ENCODE measurements at regions not wholly inside any gene's neighbourhood (a gene's known extent, or its start where the extent isn't known, plus 50 kb on each side); places are given as distances from the start of the nearest gene placed in this dataset.
A peak's percentile ranks its signal among the peaks of the same experiment; 100 is the strongest.
"Not testable (repeated sequence)": the region's sequence is repeated elsewhere in the genome, so short reads cannot be mapped to it uniquely, and the experiment has no call there.

GRCh38 chr13:73335210-73335609 lies 276.4 kb downstream of the KLF5 start:
- DNase-seq (ENCODE audit: low spot score) = peak; percentile 26

- no peak for DNase-seq (ENCODE audit: low spot score)
Observed at GRCh38 chr13:73334445-73334844, 275.6 kb downstream of the KLF5 start.

- no peak for DNase-seq (ENCODE audit: low spot score)
Observed at GRCh38 chr13:73331556-73331955, 272.8 kb downstream of the KLF5 start.

- no peak for DNase-seq (ENCODE audit: low spot score)
Observed at GRCh38 chr13:73329355-73329754, 270.6 kb downstream of the KLF5 start.

DNA sequence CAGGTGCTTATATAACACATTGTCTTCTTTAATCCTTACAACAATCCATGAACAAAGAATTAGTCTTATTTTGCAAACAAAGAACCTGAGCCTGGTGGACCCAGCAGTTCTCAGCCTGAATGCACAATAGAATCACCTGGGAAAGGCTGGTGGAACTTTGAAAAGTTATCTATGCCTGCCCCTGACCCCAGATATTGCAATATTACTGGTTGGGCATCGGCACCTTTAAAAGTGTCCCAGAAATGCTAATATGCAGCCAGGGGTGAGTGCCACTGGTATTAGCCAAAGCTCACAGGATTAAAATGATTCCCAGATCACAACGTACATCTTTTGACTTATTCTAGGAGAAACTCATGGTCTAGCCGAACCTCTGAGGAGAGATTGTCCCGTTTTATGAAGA lies 268.8 kb downstream of the KLF5 start:
- DNase-seq (ENCODE audit: low spot score) = no peak

- no peak for DNase-seq (ENCODE audit: low spot score)
Observed at GRCh38 chr13:73325723-73326558, 267.1 kb downstream of the KLF5 start.

DNA sequence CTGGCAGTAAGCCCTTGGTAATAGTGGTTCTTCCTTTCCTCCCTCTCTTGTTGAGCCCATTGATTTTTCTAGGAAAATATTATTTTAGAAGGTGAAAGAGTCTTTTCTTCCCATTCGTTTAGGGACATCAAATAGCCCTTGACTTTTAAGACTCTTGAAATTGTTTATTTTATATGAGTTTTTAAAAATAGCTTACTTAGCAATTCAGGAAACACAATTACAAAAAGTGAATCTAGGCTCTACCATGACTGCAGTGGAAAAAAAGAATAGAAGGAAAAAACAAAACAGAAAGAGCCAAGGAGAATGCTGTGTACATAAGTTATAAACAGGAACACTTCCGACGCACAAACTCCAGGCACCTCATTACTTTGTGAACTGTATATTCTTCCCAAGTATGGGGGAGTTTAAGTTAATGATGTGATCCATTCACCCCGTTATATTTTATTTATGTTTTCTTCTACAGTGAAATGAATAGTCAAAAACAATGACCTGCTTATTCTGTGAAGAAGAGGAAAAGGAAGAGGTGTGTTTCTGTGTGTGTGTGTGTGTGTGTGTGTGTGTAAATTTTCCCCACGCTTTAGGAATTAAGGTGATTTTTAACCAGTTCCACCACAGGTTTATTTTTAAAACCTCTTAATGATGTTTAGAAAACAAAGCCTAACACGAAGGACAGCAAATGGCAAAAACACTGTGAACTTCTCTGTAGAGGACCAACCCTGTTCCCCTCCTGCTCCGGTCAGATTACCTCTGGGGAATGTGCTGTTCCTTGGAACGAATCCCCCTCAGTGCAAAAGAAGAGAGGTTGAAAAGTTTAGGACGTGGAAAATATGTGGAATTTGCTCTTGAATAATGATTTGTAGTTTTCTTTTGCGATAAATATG lies 266.3 kb downstream of the KLF5 start:
- DNase-seq (ENCODE audit: low spot score) = no peak

GRCh38 chr13:73323615-73324014 lies 264.8 kb downstream of the KLF5 start:
- DNase-seq (ENCODE audit: low spot score) = no peak

DNA sequence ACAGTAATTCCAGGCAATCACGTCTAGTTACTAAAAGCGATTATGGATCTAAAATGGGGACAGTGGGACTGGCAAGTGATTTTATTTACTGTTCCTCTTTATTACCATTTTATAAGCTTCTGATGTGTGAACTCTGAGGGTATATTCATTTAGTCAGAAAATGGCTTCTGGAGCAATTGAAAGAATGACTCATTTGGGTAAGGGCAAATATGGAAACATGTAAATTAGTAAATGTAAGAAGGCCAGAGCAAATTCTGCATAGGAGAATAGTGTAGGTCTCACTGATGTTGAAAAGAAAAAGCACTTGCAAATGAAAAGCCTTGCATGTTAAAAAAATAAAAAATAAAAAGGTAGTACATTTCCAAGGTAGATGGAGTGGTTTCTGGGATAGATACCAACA lies 262.2 kb downstream of the KLF5 start:
- DNase-seq (ENCODE audit: low spot score) = no peak

GRCh38 chr13:73317140-73317539 lies 258.3 kb downstream of the KLF5 start:
- DNase-seq (ENCODE audit: low spot score) = no peak

- DNase-seq (ENCODE audit: low spot score) = no peak
Observed at GRCh38 chr13:73310366-73310765, 251.6 kb downstream of the KLF5 start.

- no peak for DNase-seq (ENCODE audit: low spot score)
Observed at GRCh38 chr13:73307481-73307880, 248.7 kb downstream of the KLF5 start.

DNA sequence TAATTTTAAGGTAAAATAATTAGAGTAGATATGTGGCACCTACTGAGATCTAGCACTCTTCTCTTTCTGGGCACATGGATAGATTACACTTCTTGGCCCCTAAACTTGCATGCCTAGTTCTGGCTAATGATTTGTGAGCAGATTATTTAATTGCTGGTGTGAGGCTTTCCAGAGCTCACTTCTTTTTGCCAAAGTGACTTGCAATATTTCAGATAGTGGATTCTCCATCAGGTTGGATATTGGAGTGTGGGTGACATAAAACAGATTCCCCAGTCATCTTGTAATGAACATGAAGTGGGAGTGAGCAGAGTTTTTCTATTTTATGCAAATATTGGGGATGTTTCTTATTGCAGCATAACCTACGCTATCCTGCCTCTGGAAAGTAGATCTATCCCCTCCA lies 247.9 kb downstream of the KLF5 start:
- DNase-seq (ENCODE audit: low spot score) = no peak

DNA sequence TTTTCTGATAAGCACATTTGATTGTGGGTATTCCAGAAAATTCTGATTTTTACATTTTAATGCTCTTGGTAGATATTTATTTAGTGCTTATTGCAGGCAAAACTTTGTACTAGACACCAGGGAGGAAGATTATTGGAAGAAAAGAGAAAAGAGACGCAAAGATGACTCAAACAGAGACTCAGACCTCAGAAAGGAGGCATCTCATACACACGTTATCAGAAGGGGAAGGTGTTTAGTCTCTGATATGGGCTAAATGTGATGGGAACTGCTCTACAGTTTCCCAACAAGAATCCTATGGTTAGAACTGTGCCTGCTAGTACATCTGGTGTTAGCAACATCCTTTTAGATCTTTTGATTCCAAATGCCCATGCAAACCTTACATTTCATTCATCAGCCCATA lies 245.6 kb downstream of the KLF5 start:
- DNase-seq (ENCODE audit: low spot score) = no peak

DNA sequence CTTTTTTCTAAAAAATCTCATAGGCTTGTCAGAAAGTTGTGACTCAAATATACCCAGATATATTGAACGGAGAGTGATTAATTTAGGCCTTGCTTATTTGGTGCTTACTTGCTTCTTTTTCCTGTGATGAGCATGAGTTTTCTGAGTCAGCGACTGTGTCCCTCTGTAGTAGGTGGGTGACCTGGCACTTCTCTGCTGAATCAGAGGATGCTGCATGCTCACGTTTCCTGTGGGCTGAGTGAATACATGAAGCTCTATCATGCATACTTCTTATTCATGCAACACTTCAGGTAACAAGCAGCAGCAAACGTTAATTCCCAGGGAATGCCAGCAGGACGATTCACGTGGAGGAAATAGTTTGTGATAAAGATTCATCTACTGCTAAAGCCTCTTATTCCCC lies 245.0 kb downstream of the KLF5 start:
- DNase-seq (ENCODE audit: low spot score) = no peak

DNA sequence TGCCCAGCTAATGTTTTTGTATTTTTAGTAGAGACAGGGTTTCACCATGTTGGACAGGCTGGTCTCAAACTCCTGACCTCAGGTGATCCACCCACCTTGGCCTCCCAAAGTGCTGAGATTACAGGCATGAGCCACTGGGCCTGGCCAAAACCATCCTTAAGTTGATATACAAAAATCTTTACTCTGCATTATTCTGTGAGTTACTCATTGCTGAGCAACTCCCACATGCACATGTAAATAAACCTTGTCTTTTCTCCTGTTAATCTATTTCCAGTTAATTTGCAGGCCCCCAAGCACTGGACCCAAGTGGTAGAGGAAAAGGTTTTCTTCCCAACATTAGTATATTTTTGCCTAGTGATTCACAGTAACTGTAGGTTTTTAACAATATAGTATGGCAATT lies 242.8 kb downstream of the KLF5 start:
- DNase-seq (ENCODE audit: low spot score) = not testable (repeated sequence)

GRCh38 chr13:73300718-73301425 lies 242.1 kb downstream of the KLF5 start:
- no peak for DNase-seq (ENCODE audit: low spot score)

DNA sequence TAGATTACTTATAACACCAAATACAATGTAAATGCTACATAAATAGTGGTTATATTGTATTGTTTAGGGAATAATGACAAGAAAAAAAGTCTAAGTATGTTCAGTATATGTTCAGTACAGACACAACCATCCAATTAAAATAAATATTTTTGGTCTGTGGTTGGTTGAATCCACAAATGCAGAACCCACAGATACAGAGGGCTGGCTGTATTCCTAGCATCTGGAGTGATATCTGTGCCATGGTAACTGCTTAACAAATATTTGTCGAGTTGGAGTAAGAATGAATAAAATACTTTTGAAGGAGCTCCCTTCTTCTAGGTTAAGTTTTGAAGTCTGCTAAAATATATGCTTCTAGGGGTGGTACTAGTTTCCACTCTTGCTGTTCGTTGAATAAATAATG lies 241.0 kb downstream of the KLF5 start:
- DNase-seq (ENCODE audit: low spot score) = no peak

- no peak for DNase-seq (ENCODE audit: low spot score)
Observed at GRCh38 chr13:73293913-73294523, 235.2 kb downstream of the KLF5 start.

GRCh38 chr13:73292127-73292526 lies 233.3 kb downstream of the KLF5 start:
- DNase-seq (ENCODE audit: low spot score) = no peak

DNA sequence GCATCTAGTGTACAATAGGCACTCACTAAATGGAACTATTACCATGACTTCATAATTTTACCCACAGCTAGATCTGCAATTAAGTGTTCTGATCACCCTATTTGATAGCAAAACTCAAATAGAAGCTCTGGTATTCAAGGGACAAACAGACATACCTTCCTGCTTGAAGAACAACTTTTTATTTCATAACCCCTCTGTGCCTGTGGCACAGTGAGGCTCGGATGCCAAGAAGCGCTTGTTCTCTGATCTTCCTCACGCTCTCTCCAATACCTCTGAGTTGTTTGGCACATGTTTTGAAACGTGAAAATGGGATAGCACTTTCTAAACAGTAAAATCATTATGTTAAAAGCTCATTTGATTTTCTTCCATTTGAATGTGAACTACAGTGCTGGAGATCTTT lies 232.0 kb downstream of the KLF5 start:
- no peak for DNase-seq (ENCODE audit: low spot score)

GRCh38 chr13:73288596-73288995 lies 229.8 kb downstream of the KLF5 start:
- DNase-seq (ENCODE audit: low spot score) = no peak

Measured in AG20443 (cell line).